ENCODE measurements at regions not wholly inside any gene's neighbourhood (a gene's known extent, or its start where the extent isn't known, plus 50 kb on each side); places are given as distances from the start of the nearest gene placed in this dataset.

DNA sequence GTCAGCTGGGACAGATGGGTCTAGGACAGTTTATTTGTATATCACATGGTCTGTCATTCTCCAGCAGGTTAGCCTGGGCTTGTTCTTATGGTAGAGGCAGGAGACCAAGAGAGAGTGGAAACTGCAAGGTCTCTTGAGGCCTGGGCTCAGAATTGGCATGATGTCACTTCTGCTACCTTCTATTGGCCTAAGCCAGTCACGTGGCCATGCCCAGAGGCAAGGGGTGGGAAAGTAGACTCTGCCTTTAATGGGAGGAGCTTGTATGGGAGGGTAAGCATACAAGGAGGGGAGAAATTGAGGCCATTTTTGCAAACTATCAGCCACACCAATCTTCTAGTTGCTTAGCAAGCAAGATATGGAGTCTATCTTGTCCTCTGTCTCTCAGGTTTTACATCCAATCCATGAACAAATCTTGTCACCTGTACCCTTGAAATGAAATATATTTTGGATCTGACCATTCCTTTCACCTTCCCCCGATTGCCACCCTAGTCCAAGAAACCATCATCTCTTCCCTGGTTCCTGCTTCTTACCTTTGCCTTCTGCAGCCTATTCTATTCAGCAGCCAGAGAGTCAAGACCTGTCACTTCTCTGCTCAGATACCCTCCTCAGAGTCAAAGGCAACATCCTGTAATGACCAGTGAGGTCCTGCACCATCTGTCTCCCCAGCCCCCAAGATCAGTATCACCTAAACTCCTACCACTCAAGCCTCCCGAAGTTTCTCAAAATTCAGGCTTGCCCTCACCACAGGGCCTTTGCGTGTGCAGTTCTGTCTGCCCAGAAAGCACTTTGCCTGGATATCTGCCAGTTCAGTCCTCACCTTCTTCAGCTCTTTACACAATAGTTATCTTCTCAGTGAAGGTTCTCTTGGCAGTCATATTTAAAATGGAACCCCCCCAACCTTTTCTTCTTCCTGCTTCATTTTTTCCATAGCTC lies 240.0 kb downstream of the LOXHD1 start:
- TF ChIP-seq, protein P1, sequence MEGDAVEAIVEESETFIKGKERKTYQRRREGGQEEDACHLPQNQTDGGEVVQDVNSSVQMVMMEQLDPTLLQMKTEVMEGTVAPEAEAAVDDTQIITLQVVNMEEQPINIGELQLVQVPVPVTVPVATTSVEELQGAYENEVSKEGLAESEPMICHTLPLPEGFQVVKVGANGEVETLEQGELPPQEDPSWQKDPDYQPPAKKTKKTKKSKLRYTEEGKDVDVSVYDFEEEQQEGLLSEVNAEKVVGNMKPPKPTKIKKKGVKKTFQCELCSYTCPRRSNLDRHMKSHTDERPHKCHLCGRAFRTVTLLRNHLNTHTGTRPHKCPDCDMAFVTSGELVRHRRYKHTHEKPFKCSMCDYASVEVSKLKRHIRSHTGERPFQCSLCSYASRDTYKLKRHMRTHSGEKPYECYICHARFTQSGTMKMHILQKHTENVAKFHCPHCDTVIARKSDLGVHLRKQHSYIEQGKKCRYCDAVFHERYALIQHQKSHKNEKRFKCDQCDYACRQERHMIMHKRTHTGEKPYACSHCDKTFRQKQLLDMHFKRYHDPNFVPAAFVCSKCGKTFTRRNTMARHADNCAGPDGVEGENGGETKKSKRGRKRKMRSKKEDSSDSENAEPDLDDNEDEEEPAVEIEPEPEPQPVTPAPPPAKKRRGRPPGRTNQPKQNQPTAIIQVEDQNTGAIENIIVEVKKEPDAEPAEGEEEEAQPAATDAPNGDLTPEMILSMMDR (IDR thresholded peaks at IDR 0.05; ENCODE audit: low read depth, low read length): no peak
- TF ChIP-seq, protein P2, sequence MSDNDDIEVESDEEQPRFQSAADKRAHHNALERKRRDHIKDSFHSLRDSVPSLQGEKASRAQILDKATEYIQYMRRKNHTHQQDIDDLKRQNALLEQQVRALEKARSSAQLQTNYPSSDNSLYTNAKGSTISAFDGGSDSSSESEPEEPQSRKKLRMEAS (IDR thresholded peaks at IDR 0.05; ENCODE audit: low read depth, low read length): peak; percentile 50; the same call in 1 of the 2 replicates
- no peak for TF ChIP-seq POLR2A (IDR thresholded peaks at IDR 0.05; ENCODE audit: extremely low read depth, insufficient read length)
- no peak for TF ChIP-seq MYC (IDR thresholded peaks at IDR 0.05; ENCODE audit: low read depth, low read length)
